Karpas-422 (cell line): ENCODE measurements at regions not wholly inside any gene's neighbourhood (a gene's known extent, or its start where the extent isn't known, plus 50 kb on each side); places are given as distances from the start of the nearest gene placed in this dataset.

Experiments
- DNase-seq: peaks from one replicate; pipeline ENCODE4 v3.0.0-alpha.2; 2015
- H2AFZ ChIP-seq: fragments of 200-600 bp; sonication (generic); 2 replicates; pipeline ENCODE4 v1.6.1; 2014; ENCODE audit warnings: antibody characterized with exemption, low read length, mixed read lengths
- H3K27ac ChIP-seq: fragments of 200-600 bp; sonication (generic); 2 replicates; pipeline ENCODE4 v1.5.1; 2014; ENCODE audit warnings: mild to moderate bottlenecking, low read length, moderate library complexity
- H3K27me3 ChIP-seq: fragments of 200-600 bp; sonication (generic); 2 replicates; pipeline ENCODE4 v1.6.1; 2014; ENCODE audit warnings: low read length, mixed read lengths
- H3K36me3 ChIP-seq: fragments of 200-600 bp; sonication (generic); 2 replicates; pipeline ENCODE4 v1.6.1; 2014; ENCODE audit warnings: low read length, mixed read lengths; ENCODE audit not compliant: insufficient read depth
- H3K4me1 ChIP-seq: fragments of 200-600 bp; sonication (generic); 2 replicates; pipeline ENCODE4 v1.6.1; 2014; ENCODE audit warnings: mild to moderate bottlenecking, low read length, mixed read lengths
- H3K4me2 ChIP-seq: fragments of 200-600 bp; sonication (generic); 2 replicates; pipeline ENCODE4 v1.6.1; 2014; ENCODE audit warnings: low read length, low read depth, mild to moderate bottlenecking; ENCODE audit not compliant: poor library complexity, severe bottlenecking
- H3K4me3 ChIP-seq: fragments of 200-600 bp; sonication (generic); 2 replicates; pipeline ENCODE4 v1.5.1; 2014; ENCODE audit warnings: mild to moderate bottlenecking, antibody characterized with exemption, low read length, mixed read lengths
- H3K79me2 ChIP-seq: fragments of 200-600 bp; sonication (generic); 2 replicates; pipeline ENCODE4 v1.6.1; 2014; ENCODE audit warnings: mild to moderate bottlenecking, low read length, mixed read lengths
- H3K9ac ChIP-seq: fragments of 200-600 bp; sonication (generic); 2 replicates; pipeline ENCODE4 v1.6.0; 2014; ENCODE audit warnings: low read length
- H3K9me2 ChIP-seq: fragments of 200-600 bp; sonication (generic), shearing (Covaris generic); replicated peaks from 2 replicates; pipeline ENCODE4 v1.6.0; 2014; ENCODE audit warnings: mild to moderate bottlenecking, low read length, moderate library complexity; ENCODE audit not compliant: insufficient read depth
- H3K9me3 ChIP-seq: fragments of 300-700, 200-600 bp; sonication (generic); 2 replicates; pipeline ENCODE4 v1.6.1; 2014; ENCODE audit warnings: low read length, mixed read lengths
- H4K20me1 ChIP-seq: fragments of 200-600 bp; sonication (generic); 2 replicates; pipeline ENCODE4 v1.6.1; 2014; ENCODE audit warnings: mild to moderate bottlenecking, antibody characterized with exemption, low read length, low read depth; ENCODE audit not compliant: insufficient read depth

GRCh38 chr20:63082308-63082938 is 75.7 kb upstream of the BHLHE23 start:
- no peak overlapping the region for H3K9ac ChIP-seq
- DNase-seq = peak; percentile 69
- no peak overlapping the region for H3K4me3 ChIP-seq
- H3K79me2 ChIP-seq = no peaks in the 10 kb centered on the region
- no peak overlapping the region for H3K27ac ChIP-seq
- no peaks in the 10 kb centered on the region for H3K27me3 ChIP-seq
- peaks cover 4% of the 10 kb centered on the region for H3K9me3 ChIP-seq
- no peaks in the 10 kb centered on the region for H3K4me1 ChIP-seq
- H3K36me3 ChIP-seq = no peaks in the 10 kb centered on the region
- H3K4me2 ChIP-seq = no peak overlapping the region
- H3K9me2 ChIP-seq = no peaks in the 10 kb centered on the region
- no peaks in the 10 kb centered on the region for H4K20me1 ChIP-seq
- H2AFZ ChIP-seq = no peak overlapping the region

GRCh38 chr20:63081831-63082230 is 75.1 kb upstream of the BHLHE23 start:
- H3K4me1 ChIP-seq = no peaks in the 10 kb centered on the region
- no peak overlapping the region for H3K27ac ChIP-seq
- DNase-seq = no peak
- H2AFZ ChIP-seq = no peak overlapping the region
- no peak overlapping the region for H3K4me3 ChIP-seq
- H4K20me1 ChIP-seq = no peaks in the 10 kb centered on the region
- no peak overlapping the region for H3K9ac ChIP-seq
- H3K9me2 ChIP-seq = no peaks in the 10 kb centered on the region
- peaks cover 6% of the 10 kb centered on the region for H3K9me3 ChIP-seq
- no peak overlapping the region for H3K4me2 ChIP-seq
- no peaks in the 10 kb centered on the region for H3K27me3 ChIP-seq
- H3K36me3 ChIP-seq = no peaks in the 10 kb centered on the region
- H3K79me2 ChIP-seq = no peaks in the 10 kb centered on the region

- Histone ChIP-seq H3K27me3 (no peaks in the 10 kb centered on the region), H3K36me3 (no peaks in the 10 kb centered on the region), H2AFZ (no peak overlapping the region), H3K4me2 (no peak overlapping the region), H3K9me2 (no peaks in the 10 kb centered on the region), H3K4me3 (no peak overlapping the region), H4K20me1 (no peaks in the 10 kb centered on the region), H3K27ac (no peak overlapping the region), H3K4me1 (no peaks in the 10 kb centered on the region), H3K79me2 (no peaks in the 10 kb centered on the region), H3K9ac (no peak overlapping the region), H3K9me3 (peaks cover 6% of the 10 kb centered on the region)
- no peak for DNase-seq
Measured at GRCh38 chr20:63081351-63081750, 74.6 kb upstream of the BHLHE23 start.

- Histone ChIP-seq H3K9ac (no peak overlapping the region), H2AFZ (no peak overlapping the region), H3K9me2 (no peaks in the 10 kb centered on the region), H4K20me1 (no peaks in the 10 kb centered on the region), H3K9me3 (peaks cover 6% of the 10 kb centered on the region), H3K4me3 (no peak overlapping the region), H3K27ac (no peak overlapping the region), H3K4me1 (no peaks in the 10 kb centered on the region), H3K27me3 (no peaks in the 10 kb centered on the region), H3K4me2 (no peak overlapping the region), H3K79me2 (no peaks in the 10 kb centered on the region), H3K36me3 (no peaks in the 10 kb centered on the region)
- DNase-seq = no peak
Measured at GRCh38 chr20:63080811-63081210, 74.0 kb upstream of the BHLHE23 start.

- no peak overlapping the region for H3K4me3 ChIP-seq
- no peak for DNase-seq
Measured at GRCh38 chr20:63080411-63080810, 73.6 kb upstream of the BHLHE23 start.

GRCh38 chr20:63079971-63080370 is 73.2 kb upstream of the BHLHE23 start:
- peaks cover 6% of the 10 kb centered on the region for H3K9me3 ChIP-seq
- no peak overlapping the region for H3K27ac ChIP-seq
- no peak overlapping the region for H3K4me3 ChIP-seq
- no peak overlapping the region for H2AFZ ChIP-seq
- H3K36me3 ChIP-seq = no peaks in the 10 kb centered on the region
- no peaks in the 10 kb centered on the region for H3K27me3 ChIP-seq
- H3K79me2 ChIP-seq = no peaks in the 10 kb centered on the region
- H3K9me2 ChIP-seq = no peaks in the 10 kb centered on the region
- H3K9ac ChIP-seq = no peak overlapping the region
- DNase-seq = no peak
- no peak overlapping the region for H3K4me2 ChIP-seq
- no peaks in the 10 kb centered on the region for H3K4me1 ChIP-seq
- H4K20me1 ChIP-seq = no peaks in the 10 kb centered on the region

More at GRCh38 chr20:63080411-63080810, 73.6 kb upstream of the BHLHE23 start:
- Histone ChIP-seq H3K79me2 (no peaks in the 10 kb centered on the region), H3K9me3 (peaks cover 6% of the 10 kb centered on the region), H3K4me2 (no peak overlapping the region), H3K27me3 (no peaks in the 10 kb centered on the region), H3K4me1 (no peaks in the 10 kb centered on the region), H3K9me2 (no peaks in the 10 kb centered on the region), H4K20me1 (no peaks in the 10 kb centered on the region), H3K36me3 (no peaks in the 10 kb centered on the region), H2AFZ (no peak overlapping the region), H3K27ac (no peak overlapping the region), H3K9ac (no peak overlapping the region)

GRCh38 chr20:63077705-63078104 is 70.9 kb upstream of the BHLHE23 start:
- Histone ChIP-seq H3K9ac (no peak overlapping the region), H3K79me2 (no peaks in the 10 kb centered on the region), H2AFZ (no peak overlapping the region), H3K36me3 (no peaks in the 10 kb centered on the region), H3K4me1 (no peaks in the 10 kb centered on the region), H3K9me3 (peaks cover 6% of the 10 kb centered on the region), H3K4me3 (no peak overlapping the region), H3K27me3 (no peaks in the 10 kb centered on the region), H3K9me2 (no peaks in the 10 kb centered on the region), H4K20me1 (no peaks in the 10 kb centered on the region), H3K4me2 (no peak overlapping the region), H3K27ac (no peak overlapping the region)
- no peak for DNase-seq

GRCh38 chr20:63076421-63076820 is 69.7 kb upstream of the BHLHE23 start:
- H3K9ac ChIP-seq = no peak overlapping the region
- H3K27ac ChIP-seq = no peak overlapping the region
- no peaks in the 10 kb centered on the region for H3K9me2 ChIP-seq
- H3K4me2 ChIP-seq = no peak overlapping the region
- H4K20me1 ChIP-seq = no peaks in the 10 kb centered on the region
- no peak overlapping the region for H3K4me3 ChIP-seq
- H3K4me1 ChIP-seq = no peaks in the 10 kb centered on the region
- peaks cover 6% of the 10 kb centered on the region for H3K9me3 ChIP-seq
- DNase-seq = no peak
- no peaks in the 10 kb centered on the region for H3K79me2 ChIP-seq
- H2AFZ ChIP-seq = no peak overlapping the region
- H3K36me3 ChIP-seq = no peaks in the 10 kb centered on the region
- H3K27me3 ChIP-seq = no peaks in the 10 kb centered on the region
